Erythroblast (primary cell): ENCODE measurements at regions not wholly inside any gene's neighbourhood (a gene's known extent, or its start where the extent isn't known, plus 50 kb on each side); places are given as distances from the start of the nearest gene placed in this dataset.

Experiments used
- GATA1 ChIP-seq: IDR thresholded peaks from 2 replicates; pipeline ENCODE4 v1.6.1; 2011; ENCODE audit warnings: low read depth, mild to moderate bottlenecking, control low read depth, low read length, moderate library complexity
- POLR2A ChIP-seq: IDR thresholded peaks from 2 replicates; pipeline ENCODE4 v1.6.1; 2011; ENCODE audit warnings: mild to moderate bottlenecking, low read length

DNA sequence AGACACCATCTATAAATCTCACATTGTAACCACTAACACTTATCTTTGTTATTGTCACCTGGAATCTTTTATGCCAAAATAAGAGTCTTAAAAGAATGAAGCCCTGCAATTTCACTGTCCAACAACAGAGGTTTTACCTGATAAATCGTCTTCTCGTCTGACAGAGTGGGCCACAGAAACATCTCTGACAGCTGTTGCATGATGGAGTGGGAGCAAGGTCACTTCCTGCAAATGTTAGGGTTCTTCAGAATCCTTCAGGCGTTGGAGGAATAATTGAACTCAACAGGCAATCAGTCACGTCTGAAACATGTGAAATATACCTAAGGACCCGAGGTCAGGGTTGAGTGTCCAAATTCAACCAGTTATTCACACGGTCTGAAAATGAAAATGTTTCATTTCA is 353.6 kb downstream of the TRIML1 start:
- TF ChIP-seq POLR2A (no peak), GATA1 (no peak)
